ENCODE measurements at regions not wholly inside any gene's neighbourhood (a gene's known extent, or its start where the extent isn't known, plus 50 kb on each side); places are given as distances from the start of the nearest gene placed in this dataset.

DNA sequence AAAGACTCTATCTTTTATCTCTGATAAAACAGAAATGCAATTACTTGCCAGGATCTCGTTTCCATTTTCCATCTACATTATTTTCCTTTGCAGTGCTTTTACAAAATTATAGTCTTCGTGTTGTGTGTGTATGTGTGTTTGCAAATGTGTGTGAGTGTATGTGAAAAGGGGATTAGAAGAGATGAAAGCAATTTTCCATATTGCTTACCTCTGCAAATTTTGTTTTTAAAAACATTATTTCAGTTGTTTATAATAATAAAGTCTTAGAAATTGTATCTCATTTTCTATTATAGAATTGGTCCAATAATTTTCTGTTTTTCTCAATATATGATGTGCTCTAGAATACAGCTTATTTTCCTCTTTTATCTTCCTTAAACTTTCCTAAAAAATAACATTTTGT lies 421.3 kb upstream of the ANKRD30A start:
- no peaks in the 10 kb centered on the region for H3K4me1 ChIP-seq (ENCODE audit: control insufficient read depth, extremely low read depth, insufficient read depth, low read length)
- DNase-seq (ENCODE audit: low read depth, low spot score) = no peak
- FAIRE-seq = no peak

More for the DNA sequence above, 421.3 kb upstream of the ANKRD30A start:
- H4K20me1 ChIP-seq (replicated peaks; ENCODE audit: control insufficient read depth, extremely low read depth, insufficient read depth, low read length) = no peaks in the 10 kb centered on the region
- dilution Hi-C loops (cut with MboI; ENCODE audit: extremely low pct_ligation_motif_present, low sequenced_read_pairs) = no loop called here
- no peak overlapping the region for H3K9ac ChIP-seq (replicated peaks; ENCODE audit: extremely low read depth, insufficient read depth, low read length)
- no peak overlapping the region for H3K27ac ChIP-seq (ENCODE audit: insufficient read depth, low read depth, low read length)
- H3K4me3 ChIP-seq (replicated peaks in 1 of 3; ENCODE audit: insufficient read depth in 1 of 3, low read depth in 1 of 3, low read length in 3 of 3) = no peak overlapping the region
- POLR2A ChIA-PET = no interaction called here
- CTCF ChIA-PET = no interaction called here
- TF ChIP-seq JUN (IDR thresholded peaks at IDR 0.05; ENCODE audit: borderline replicate concordance, insufficient read depth, insufficient read length, low read depth) = no peak
- no peak for TF ChIP-seq MAX (IDR thresholded peaks at IDR 0.05; ENCODE audit: insufficient read depth, insufficient read length)
- no peak for TF ChIP-seq POLR2A (IDR thresholded peaks at IDR 0.05; ENCODE audit: low read depth, low read length)
- TF ChIP-seq EZH2 (IDR thresholded peaks at IDR 0.05; ENCODE audit: borderline replicate concordance, low read depth, low read length, severe bottlenecking) = no peak
- TF ChIP-seq POLR2AphosphoS5 (IDR thresholded peaks at IDR 0.05; ENCODE audit: insufficient read depth, low read depth, low read length) = no peak
- TF ChIP-seq GATA2 (IDR thresholded peaks at IDR 0.05; ENCODE audit: insufficient read depth, insufficient read length, low read depth, low read length) = no peak
- TF ChIP-seq CTCF (IDR thresholded peaks at IDR 0.05; ENCODE audit: extremely low read depth in 1 of 2, insufficient read depth in 1 of 2, low read depth in 1 of 2, low read length in 2 of 2) = no peak
- no peak for TF ChIP-seq FOS (IDR thresholded peaks at IDR 0.05; ENCODE audit: borderline replicate concordance, insufficient read depth, low read length)
- intact Hi-C loops (cut with micrococcal nuclease) = no loop called here
- no peak overlapping the region for H2AFZ ChIP-seq (ENCODE audit: low read depth, low read length)
- H3K9me3 ChIP-seq (replicated peaks; ENCODE audit: control insufficient read depth, insufficient read depth, low read length) = no peaks in the 10 kb centered on the region
- H3K9me1 ChIP-seq (replicated peaks; ENCODE audit: control insufficient read depth, extremely low read depth, insufficient read depth, low read length) = no peaks in the 10 kb centered on the region
- H3K79me2 ChIP-seq (ENCODE audit: control insufficient read depth, insufficient read depth, low read length) = no peaks in the 10 kb centered on the region
- no peaks in the 10 kb centered on the region for H3K36me3 ChIP-seq (ENCODE audit: control insufficient read depth in 2 of 2, extremely low read depth in 1 of 2, insufficient read depth in 2 of 2, low read length in 2 of 2)
- no peaks in the 10 kb centered on the region for H3K27me3 ChIP-seq (ENCODE audit: control insufficient read depth in 2 of 2, insufficient read depth in 2 of 2, low read length in 2 of 2)
- H3K4me2 ChIP-seq (ENCODE audit: insufficient read depth, low read length) = no peak overlapping the region
- no TSS peak for BruUV-seq (replicated peaks)

Measured in endothelial cell of umbilical vein (primary cell).